SK-N-SH treated with all-trans-retinoic acid at 6 μM for 48 hours (cell line): ENCODE measurements at regions not wholly inside any gene's neighbourhood (a gene's known extent, or its start where the extent isn't known, plus 50 kb on each side); places are given as distances from the start of the nearest gene placed in this dataset.
"Not testable (repeated sequence)": the region's sequence is repeated elsewhere in the genome, so short reads cannot be mapped to it uniquely, and the experiment has no call there.

Experiments used
- ARNTL ChIP-seq: fragments of 450-650 bp; formaldehyde crosslinking; IDR thresholded peaks from 2 replicates; pipeline ENCODE4 v1.5.0; 2020; ENCODE audit warnings: low read depth, mild to moderate bottlenecking, moderate library complexity, borderline replicate concordance
- CSDC2 ChIP-seq: fragments of 250-450 bp; sonication (Bioruptor Pico); IDR thresholded peaks from 2 replicates; pipeline ENCODE4 v1.5.0; 2020; ENCODE audit warnings: mild to moderate bottlenecking, moderate library complexity
- OSR1 ChIP-seq: fragments of 250-450 bp; sonication (Bioruptor Pico); IDR thresholded peaks from 2 replicates; pipeline ENCODE4 v1.8.0; 2022; ENCODE audit warnings: moderate library complexity, mild to moderate bottlenecking, inconsistent platforms
- PPARA ChIP-seq: fragments of 250-450 bp; sonication (Bioruptor Pico); IDR thresholded peaks from 2 replicates; pipeline ENCODE4 v1.5.0; 2020; ENCODE audit warnings: mild to moderate bottlenecking, borderline replicate concordance
- RARB ChIP-seq: fragments of 250-450 bp; sonication (Bioruptor Pico); IDR thresholded peaks from 2 replicates; pipeline ENCODE4 v1.8.0; 2021; ENCODE audit warnings: mild to moderate bottlenecking, moderate library complexity
- SNAI2 ChIP-seq: fragments of 250-450 bp; sonication (Bioruptor Pico); IDR thresholded peaks from 2 replicates; pipeline ENCODE4 v1.5.0; 2020; ENCODE audit warnings: mild to moderate bottlenecking, moderate library complexity
- TCF4 ChIP-seq: fragments of 250-450 bp; sonication (Bioruptor Pico); IDR thresholded peaks from 2 replicates; pipeline ENCODE4 v1.8.0; 2021; ENCODE audit warnings: mild to moderate bottlenecking, moderate library complexity, borderline replicate concordance
- TOX ChIP-seq: fragments of 250-450 bp; sonication (Bioruptor Pico); IDR thresholded peaks from 2 replicates; pipeline ENCODE4 v1.8.0; 2021; ENCODE audit warnings: mild to moderate bottlenecking, moderate library complexity, borderline replicate concordance
- ZC3H10 ChIP-seq: fragments of 250-450 bp; sonication (Bioruptor Pico); IDR thresholded peaks from 2 replicates; pipeline ENCODE4 v1.5.1; 2021; ENCODE audit warnings: mild to moderate bottlenecking, moderate library complexity
- ZFP3 ChIP-seq: fragments of 250-450 bp; sonication (Bioruptor Pico); IDR thresholded peaks from 2 replicates; pipeline ENCODE4 v1.5.0; 2020; ENCODE audit warnings: mild to moderate bottlenecking, moderate library complexity
- TF ChIP-seq, protein P1 (sequence below): fragments of 250-450 bp; sonication (Bioruptor Pico); IDR thresholded peaks from 2 replicates; pipeline ENCODE4 v1.8.0; 2020; ENCODE audit warnings: mild to moderate bottlenecking, moderate library complexity, borderline replicate concordance
- TF ChIP-seq, protein P2 (sequence below): fragments of 250-450 bp; sonication (Bioruptor Pico); IDR thresholded peaks from 2 replicates; pipeline ENCODE4 v1.5.1; 2021; ENCODE audit warnings: mild to moderate bottlenecking, moderate library complexity
- TF ChIP-seq, protein P3 (sequence below): fragments of 250-450 bp; sonication (Bioruptor Pico); IDR thresholded peaks from 2 replicates; pipeline ENCODE4 v1.8.0; 2021; ENCODE audit warnings: low read depth, mild to moderate bottlenecking, moderate library complexity, borderline replicate concordance
- TF ChIP-seq, protein P4 (sequence below): fragments of 250-450 bp; sonication (Bioruptor Pico); IDR thresholded peaks from 2 replicates; pipeline ENCODE4 v1.5.0; 2020; ENCODE audit warnings: mild to moderate bottlenecking, moderate library complexity

DNA sequence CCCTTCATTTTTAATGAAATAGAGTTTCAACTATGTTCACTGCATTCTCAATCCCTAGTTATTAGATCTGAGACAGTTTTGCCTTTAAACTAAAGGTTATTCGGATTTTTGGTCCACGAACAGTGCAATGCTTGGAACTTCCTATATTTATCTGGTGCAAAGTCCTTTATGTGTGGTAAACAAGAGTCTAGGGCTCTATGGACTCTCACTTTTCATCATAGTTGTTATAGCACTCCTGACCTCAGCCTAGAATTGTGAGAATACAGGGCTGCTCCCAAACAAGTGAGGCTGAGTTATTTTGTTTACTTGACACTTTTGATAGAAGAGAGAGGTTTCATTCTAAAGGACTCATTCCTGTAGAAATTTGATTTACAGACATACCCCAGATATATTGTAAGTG is 692.1 kb downstream of the TTLL7 start:
- not testable (repeated sequence) for TF ChIP-seq TOX; ZC3H10 (CRISPR knock-in tag); PPARA; ARNTL (CRISPR knock-in tag); CSDC2; OSR1 (CRISPR knock-in tag); TCF4 (CRISPR knock-in tag); RARB (CRISPR knock-in tag); SNAI2; ZFP3
- TF ChIP-seq, protein P1, sequence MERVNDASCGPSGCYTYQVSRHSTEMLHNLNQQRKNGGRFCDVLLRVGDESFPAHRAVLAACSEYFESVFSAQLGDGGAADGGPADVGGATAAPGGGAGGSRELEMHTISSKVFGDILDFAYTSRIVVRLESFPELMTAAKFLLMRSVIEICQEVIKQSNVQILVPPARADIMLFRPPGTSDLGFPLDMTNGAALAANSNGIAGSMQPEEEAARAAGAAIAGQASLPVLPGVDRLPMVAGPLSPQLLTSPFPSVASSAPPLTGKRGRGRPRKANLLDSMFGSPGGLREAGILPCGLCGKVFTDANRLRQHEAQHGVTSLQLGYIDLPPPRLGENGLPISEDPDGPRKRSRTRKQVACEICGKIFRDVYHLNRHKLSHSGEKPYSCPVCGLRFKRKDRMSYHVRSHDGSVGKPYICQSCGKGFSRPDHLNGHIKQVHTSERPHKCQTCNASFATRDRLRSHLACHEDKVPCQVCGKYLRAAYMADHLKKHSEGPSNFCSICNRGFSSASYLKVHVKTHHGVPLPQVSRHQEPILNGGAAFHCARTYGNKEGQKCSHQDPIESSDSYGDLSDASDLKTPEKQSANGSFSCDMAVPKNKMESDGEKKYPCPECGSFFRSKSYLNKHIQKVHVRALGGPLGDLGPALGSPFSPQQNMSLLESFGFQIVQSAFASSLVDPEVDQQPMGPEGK (CRISPR knock-in tag): not testable (repeated sequence)
- TF ChIP-seq, protein P2, sequence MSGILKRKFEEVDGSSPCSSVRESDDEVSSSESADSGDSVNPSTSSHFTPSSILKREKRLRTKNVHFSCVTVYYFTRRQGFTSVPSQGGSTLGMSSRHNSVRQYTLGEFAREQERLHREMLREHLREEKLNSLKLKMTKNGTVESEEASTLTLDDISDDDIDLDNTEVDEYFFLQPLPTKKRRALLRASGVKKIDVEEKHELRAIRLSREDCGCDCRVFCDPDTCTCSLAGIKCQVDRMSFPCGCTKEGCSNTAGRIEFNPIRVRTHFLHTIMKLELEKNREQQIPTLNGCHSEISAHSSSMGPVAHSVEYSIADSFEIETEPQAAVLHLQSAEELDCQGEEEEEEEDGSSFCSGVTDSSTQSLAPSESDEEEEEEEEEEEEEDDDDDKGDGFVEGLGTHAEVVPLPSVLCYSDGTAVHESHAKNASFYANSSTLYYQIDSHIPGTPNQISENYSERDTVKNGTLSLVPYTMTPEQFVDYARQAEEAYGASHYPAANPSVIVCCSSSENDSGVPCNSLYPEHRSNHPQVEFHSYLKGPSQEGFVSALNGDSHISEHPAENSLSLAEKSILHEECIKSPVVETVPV (CRISPR knock-in tag): not testable (repeated sequence)
- TF ChIP-seq, protein P3, sequence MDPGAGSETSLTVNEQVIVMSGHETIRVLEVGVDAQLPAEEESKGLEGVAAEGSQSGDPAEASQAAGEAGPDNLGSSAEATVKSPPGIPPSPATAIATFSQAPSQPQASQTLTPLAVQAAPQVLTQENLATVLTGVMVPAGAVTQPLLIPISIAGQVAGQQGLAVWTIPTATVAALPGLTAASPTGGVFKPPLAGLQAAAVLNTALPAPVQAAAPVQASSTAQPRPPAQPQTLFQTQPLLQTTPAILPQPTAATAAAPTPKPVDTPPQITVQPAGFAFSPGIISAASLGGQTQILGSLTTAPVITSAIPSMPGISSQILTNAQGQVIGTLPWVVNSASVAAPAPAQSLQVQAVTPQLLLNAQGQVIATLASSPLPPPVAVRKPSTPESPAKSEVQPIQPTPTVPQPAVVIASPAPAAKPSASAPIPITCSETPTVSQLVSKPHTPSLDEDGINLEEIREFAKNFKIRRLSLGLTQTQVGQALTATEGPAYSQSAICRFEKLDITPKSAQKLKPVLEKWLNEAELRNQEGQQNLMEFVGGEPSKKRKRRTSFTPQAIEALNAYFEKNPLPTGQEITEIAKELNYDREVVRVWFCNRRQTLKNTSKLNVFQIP: not testable (repeated sequence)
- TF ChIP-seq, protein P4, sequence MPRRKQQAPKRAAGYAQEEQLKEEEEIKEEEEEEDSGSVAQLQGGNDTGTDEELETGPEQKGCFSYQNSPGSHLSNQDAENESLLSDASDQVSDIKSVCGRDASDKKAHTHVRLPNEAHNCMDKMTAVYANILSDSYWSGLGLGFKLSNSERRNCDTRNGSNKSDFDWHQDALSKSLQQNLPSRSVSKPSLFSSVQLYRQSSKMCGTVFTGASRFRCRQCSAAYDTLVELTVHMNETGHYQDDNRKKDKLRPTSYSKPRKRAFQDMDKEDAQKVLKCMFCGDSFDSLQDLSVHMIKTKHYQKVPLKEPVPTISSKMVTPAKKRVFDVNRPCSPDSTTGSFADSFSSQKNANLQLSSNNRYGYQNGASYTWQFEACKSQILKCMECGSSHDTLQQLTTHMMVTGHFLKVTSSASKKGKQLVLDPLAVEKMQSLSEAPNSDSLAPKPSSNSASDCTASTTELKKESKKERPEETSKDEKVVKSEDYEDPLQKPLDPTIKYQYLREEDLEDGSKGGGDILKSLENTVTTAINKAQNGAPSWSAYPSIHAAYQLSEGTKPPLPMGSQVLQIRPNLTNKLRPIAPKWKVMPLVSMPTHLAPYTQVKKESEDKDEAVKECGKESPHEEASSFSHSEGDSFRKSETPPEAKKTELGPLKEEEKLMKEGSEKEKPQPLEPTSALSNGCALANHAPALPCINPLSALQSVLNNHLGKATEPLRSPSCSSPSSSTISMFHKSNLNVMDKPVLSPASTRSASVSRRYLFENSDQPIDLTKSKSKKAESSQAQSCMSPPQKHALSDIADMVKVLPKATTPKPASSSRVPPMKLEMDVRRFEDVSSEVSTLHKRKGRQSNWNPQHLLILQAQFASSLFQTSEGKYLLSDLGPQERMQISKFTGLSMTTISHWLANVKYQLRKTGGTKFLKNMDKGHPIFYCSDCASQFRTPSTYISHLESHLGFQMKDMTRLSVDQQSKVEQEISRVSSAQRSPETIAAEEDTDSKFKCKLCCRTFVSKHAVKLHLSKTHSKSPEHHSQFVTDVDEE (CRISPR knock-in tag): not testable (repeated sequence)
